ENCODE measurements at regions not wholly inside any gene's neighbourhood (a gene's known extent, or its start where the extent isn't known, plus 50 kb on each side); places are given as distances from the start of the nearest gene placed in this dataset.

DNA sequence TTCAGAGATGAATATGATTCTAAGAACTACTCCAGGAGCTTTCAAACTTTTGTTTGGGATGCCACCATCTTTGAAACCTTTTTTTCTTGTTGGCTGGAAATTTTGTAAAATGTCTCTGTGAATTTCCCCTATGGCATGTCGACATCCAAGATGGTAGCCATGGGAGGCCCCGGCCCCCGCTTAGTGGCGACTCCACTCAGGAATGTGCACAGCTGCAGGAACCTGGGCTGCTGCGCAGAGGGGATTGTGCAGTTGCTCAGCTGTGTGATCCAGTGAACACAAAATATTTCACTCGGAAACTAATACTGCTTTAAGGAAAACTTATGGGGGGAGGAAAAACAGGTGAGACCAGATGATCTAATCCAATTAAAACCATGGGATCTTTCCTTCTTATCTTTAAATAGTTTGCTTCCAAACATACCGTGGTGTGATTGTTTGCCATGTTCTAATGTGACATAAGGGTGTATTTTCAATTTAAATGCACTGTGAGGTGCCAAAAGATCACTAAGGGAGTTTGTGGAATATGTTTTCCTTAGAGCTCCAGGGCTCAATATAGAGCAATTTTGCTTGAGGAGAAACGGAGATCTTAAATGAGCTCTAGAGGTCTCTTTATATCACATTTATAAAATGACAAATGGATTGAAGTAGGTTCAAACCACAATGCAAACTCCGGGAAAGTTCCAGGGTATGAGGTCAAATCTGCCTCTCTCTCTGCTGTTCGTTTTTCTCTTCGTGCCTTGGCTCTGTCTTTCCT is 497.7 kb downstream of the FGF9 start:
- WGBS, 2 donors = 68 to 74% methylated on average over 11 of the region's 11 CpGs
- intact Hi-C loops (cut with DNase I) = no loop called here

DNA sequence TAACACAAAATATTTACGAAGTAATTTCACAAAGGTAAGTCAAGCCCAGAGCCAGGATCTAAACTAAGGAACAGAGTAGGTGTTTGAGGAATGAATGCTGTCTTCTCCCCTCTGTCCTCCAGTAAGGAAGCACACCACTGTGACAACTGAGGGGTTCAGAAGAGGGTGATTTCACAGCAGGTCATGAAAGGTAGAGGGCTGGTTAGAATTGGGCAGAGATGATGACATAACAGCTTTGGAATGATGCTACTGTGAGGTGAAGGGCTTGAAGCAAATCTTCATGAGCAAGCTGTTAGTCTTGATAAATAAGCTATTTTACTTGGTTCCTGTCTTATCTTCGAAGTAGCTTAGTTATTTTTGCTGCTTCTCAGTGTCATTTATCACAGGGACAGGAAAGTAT is 498.6 kb downstream of the FGF9 start:
- Histone ChIP-seq H3K27ac (no peak overlapping the region), H3K27me3 (no peaks in the 10 kb centered on the region), H3K9me3 (no peaks in the 10 kb centered on the region), H3K4me3 (no peak overlapping the region), H3K4me1 (no peaks in the 10 kb centered on the region), H3K36me3 (no peaks in the 10 kb centered on the region)
- intact Hi-C loops (cut with DNase I) = no loop called here
- 51% methylated on average over 2 of the region's 2 CpGs for WGBS, 2 donors
- DNase-seq (no peak), ATAC-seq (no peak)
- TF ChIP-seq CTCF (IDR thresholded peaks at IDR 0.05) = no peak

More for the DNA sequence above, 497.7 kb downstream of the FGF9 start:
- H3K9me3 ChIP-seq = peaks cover 0 to 5% (median 0%) of the 10 kb centered on the region in 11 donors
- H3K4me1 ChIP-seq = no peaks in the 10 kb centered on the region
- H3K27ac ChIP-seq = no peak overlapping the region
- TF ChIP-seq CTCF (IDR thresholded peaks at IDR 0.05) = peak in 3 of 9 donors; percentile 11 to 48 (median 27)
- DNase-seq (no peak), ATAC-seq (no peak)
- no peak overlapping the region for H3K4me3 ChIP-seq
- no peaks in the 10 kb centered on the region for H3K27me3 ChIP-seq
- no peaks in the 10 kb centered on the region for H3K36me3 ChIP-seq

DNA sequence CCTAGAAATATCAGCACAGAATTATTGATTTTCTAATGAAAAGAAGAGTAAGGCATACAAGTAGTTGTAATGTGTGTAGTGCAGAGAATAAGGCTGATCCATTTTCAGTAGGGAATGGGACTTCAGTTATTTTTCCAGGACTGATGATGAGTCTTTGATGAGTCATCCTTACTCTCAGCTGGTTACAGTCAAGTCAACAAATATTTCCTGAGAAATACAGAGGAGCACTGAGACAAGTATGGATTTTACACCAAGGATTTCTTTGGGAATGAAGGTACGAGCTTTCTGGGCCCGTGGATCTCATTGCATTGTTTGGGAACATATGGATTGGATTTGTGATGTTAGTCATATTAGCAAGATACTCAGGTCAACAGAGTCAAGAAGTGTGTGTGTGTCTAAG is 502.7 kb downstream of the FGF9 start:
- Histone ChIP-seq H3K36me3 (no peaks in the 10 kb centered on the region), H3K4me3 (no peak overlapping the region), H3K4me1 (no peaks in the 10 kb centered on the region), H3K27ac (no peak overlapping the region), H3K27me3 (no peaks in the 10 kb centered on the region), H3K9me3 (no peaks in the 10 kb centered on the region)
- intact Hi-C loops (cut with DNase I) = loop anchor here in 1 of 10 donors (10.0 kb wide), 1 partner anchor 591 kb away; no protein-coding TSS in a partner anchor
- peak in 1 of 8 donors; percentile 31 for ATAC-seq
- 66 to 81% methylated on average over 2 of the region's 2 CpGs for WGBS, 2 donors
- DNase-seq = no peak
- no peak for TF ChIP-seq CTCF (IDR thresholded peaks at IDR 0.05)

- Histone ChIP-seq H3K4me1 (no peaks in the 10 kb centered on the region), H3K9me3 (peaks cover 0 to 9% (median 0%) of the 10 kb centered on the region in 11 donors), H3K27ac (no peak overlapping the region), H3K4me3 (no peak overlapping the region), H3K27me3 (no peaks in the 10 kb centered on the region), H3K36me3 (no peaks in the 10 kb centered on the region)
- WGBS, 2 donors = 75 to 77% methylated on average over 8 of the region's 8 CpGs
- no peak for ATAC-seq
- no peak for DNase-seq
- intact Hi-C loops (cut with DNase I) = loop anchor here in 2 of 10 donors (5.0 to 10.0 kb wide), 2 partner anchors 102 to 590 kb away; no protein-coding TSS in a partner anchor
- no peak for TF ChIP-seq CTCF (IDR thresholded peaks at IDR 0.05)
Observed at GRCh38 chr13:22175241-22175640, 504.4 kb downstream of the FGF9 start.
